A549 (cell line): ENCODE measurements at regions not wholly inside any gene's neighbourhood (a gene's known extent, or its start where the extent isn't known, plus 50 kb on each side); places are given as distances from the start of the nearest gene placed in this dataset.

Experiments used
- CTCF ChIP-seq: fragments of >200 bp; sonication (Bioruptor Twin); formaldehyde crosslinking; IDR thresholded peaks from 3 replicates; pipeline ENCODE4 v1.5.1; 2016
- EP300 ChIP-seq, 2 experiments: fragments of >200 bp; sonication (Bioruptor Twin); formaldehyde crosslinking; IDR thresholded peaks; 2 replicates in 1 of 2; 3 replicates in 1 of 2; pipeline ENCODE4 v1.6.1; 2016 to 2017
- HOXA7 ChIP-seq: fragments of 250-450 bp; sonication (Bioruptor Pico); IDR thresholded peaks from 2 replicates; pipeline ENCODE4 v1.5.0; 2020; ENCODE audit warnings: mild to moderate bottlenecking, moderate library complexity
- HOXB5 ChIP-seq: fragments of 250-450 bp; sonication (Bioruptor Pico); IDR thresholded peaks from 2 replicates; pipeline ENCODE4 v1.5.0; 2020; ENCODE audit warnings: mild to moderate bottlenecking, moderate library complexity
- JUN ChIP-seq, 2 experiments: fragments of >200 bp; sonication (Bioruptor Twin); formaldehyde crosslinking; IDR thresholded peaks; 2 replicates in 1 of 2; 3 replicates in 1 of 2; pipeline ENCODE4 v1.6.1; 2016 to 2017
- MAX ChIP-seq: IDR thresholded peaks from 2 replicates; pipeline ENCODE4 v1.6.1; 2012
- PHF8 ChIP-seq: fragments of 200-600 bp; sonication (generic); IDR thresholded peaks from 2 replicates; pipeline ENCODE4 v1.6.1; 2016; ENCODE audit warnings: low read depth, mild to moderate bottlenecking, antibody characterized with exemption, moderate library complexity, borderline replicate concordance
- POLR2A ChIP-seq: IDR thresholded peaks from 2 replicates; pipeline ENCODE4 v1.6.1; 2012; ENCODE audit warnings: mild to moderate bottlenecking, low read length
- POLR2AphosphoS2 ChIP-seq: conservative IDR thresholded peaks from 2 replicates; pipeline ENCODE4 v1.6.1; 2012; ENCODE audit warnings: low read length, improper control_type of control experiment, inconsistent platforms
- RAD21 ChIP-seq, 2 experiments: fragments of >200 bp in 1 of 2; sonication (Bioruptor Twin) in 1 of 2; formaldehyde crosslinking in 1 of 2; IDR thresholded peaks in 1 of 2; conservative IDR thresholded peaks in 1 of 2; 2 replicates in 1 of 2; 3 replicates in 1 of 2; pipeline ENCODE4 v1.6.1; 2012 to 2018; ENCODE audit warnings: inconsistent platforms in 1 of 2
- RARB ChIP-seq: fragments of 250-450 bp; sonication (Bioruptor Pico); IDR thresholded peaks from 2 replicates; pipeline ENCODE4 v1.8.0; 2021; ENCODE audit warnings: mild to moderate bottlenecking, moderate library complexity
- REST ChIP-seq: fragments of 200-600 bp; sonication (generic); IDR thresholded peaks from 2 replicates; pipeline ENCODE4 v1.6.1; 2016; ENCODE audit warnings: antibody characterized with exemption, mild to moderate bottlenecking, moderate library complexity
- ZFP36 ChIP-seq: fragments of 450-650 bp; IDR thresholded peaks from 2 replicates; pipeline ENCODE4 v1.6.1; 2014; ENCODE audit warnings: borderline replicate concordance; ENCODE audit not compliant: partially characterized antibody

GRCh38 chr12:131219670-131220330, 266.1 kb downstream of the ADGRD1 start:
- TF ChIP-seq POLR2A (no peak), CTCF (no peak), EP300 (IDR thresholded peaks at IDR 0.05) (no peak), JUN (IDR thresholded peaks at IDR 0.05) (no peak), RARB (CRISPR knock-in tag) (no peak), REST (no peak), HOXB5 (CRISPR knock-in tag) (no peak), POLR2AphosphoS2 (no peak), RAD21 (conservative IDR thresholded peaks at IDR 0.05 in 1 of 2, IDR thresholded peaks at IDR 0.05 in 1 of 2) (no peak), ZFP36 (no peak), MAX (no peak), HOXA7 (no peak), PHF8 (no peak)
